Type B pancreatic cell (in vitro differentiated cells): ENCODE measurements at regions not wholly inside any gene's neighbourhood (a gene's known extent, or its start where the extent isn't known, plus 50 kb on each side); places are given as distances from the start of the nearest gene placed in this dataset.

ENCODE experiments used
- DNase-seq: peaks from one replicate; pipeline ENCODE4 v3.0.0; 2021; ENCODE audit warnings: mixed read lengths; ENCODE audit not compliant: unreplicated experiment; ENCODE audit errors: extremely low spot score
- H3K27ac Mint-ChIP-seq: 2 replicates; pipeline ENCODE4 v1.8.0; 2021; ENCODE audit warnings: mild to moderate bottlenecking, mixed read lengths
- H3K27me3 Mint-ChIP-seq: 2 replicates; pipeline ENCODE4 v1.8.0; 2021; ENCODE audit warnings: mixed read lengths
- H3K36me3 Mint-ChIP-seq: 2 replicates; pipeline ENCODE4 v1.8.0; 2021; ENCODE audit warnings: mixed read lengths
- H3K4me1 Mint-ChIP-seq: one replicate; pipeline ENCODE4 v1.8.0; 2021; ENCODE audit warnings: mixed read lengths; ENCODE audit not compliant: unreplicated experiment
- H3K4me3 Mint-ChIP-seq: 2 replicates; pipeline ENCODE4 v1.8.0; 2021; ENCODE audit warnings: mild to moderate bottlenecking, mixed read lengths
- H3K9me3 Mint-ChIP-seq: 2 replicates; pipeline ENCODE4 v1.8.0; 2021; ENCODE audit warnings: mixed read lengths
- CTCF ChIP-seq: fragments of 200-600 bp; sonication (generic); conservative IDR thresholded peaks from 2 replicates; pipeline ENCODE4 v1.5.0; 2021; ENCODE audit warnings: antibody characterized with exemption, mild to moderate bottlenecking

GRCh38 chr4:24145591-24145990, 255.7 kb upstream of the PPARGC1A start:
- Mint-ChIP-seq H3K36me3 (no peaks in the 10 kb centered on the region), H3K4me1 (no peaks in the 10 kb centered on the region), H3K27ac (no peak overlapping the region), H3K9me3 (no peaks in the 10 kb centered on the region), H3K4me3 (no peak overlapping the region), H3K27me3 (no peaks in the 10 kb centered on the region)
- DNase-seq: no peak
- no peak for TF ChIP-seq CTCF

- H3K4me1 Mint-ChIP-seq: no peaks in the 10 kb centered on the region
- H3K27ac Mint-ChIP-seq: no peak overlapping the region
- H3K9me3 Mint-ChIP-seq: no peaks in the 10 kb centered on the region
- H3K27me3 Mint-ChIP-seq: no peaks in the 10 kb centered on the region
- no peaks in the 10 kb centered on the region for H3K36me3 Mint-ChIP-seq
- H3K4me3 Mint-ChIP-seq: no peak overlapping the region
- DNase-seq: no peak
- no peak for TF ChIP-seq CTCF
Observed at GRCh38 chr4:24144381-24144780, 254.5 kb upstream of the PPARGC1A start.

- H3K27me3 Mint-ChIP-seq: no peaks in the 10 kb centered on the region
- H3K27ac Mint-ChIP-seq: no peak overlapping the region
- no peaks in the 10 kb centered on the region for H3K36me3 Mint-ChIP-seq
- peaks cover 2% of the 10 kb centered on the region for H3K4me1 Mint-ChIP-seq
- TF ChIP-seq CTCF: no peak
- no peak for DNase-seq
- no peak overlapping the region for H3K4me3 Mint-ChIP-seq
- H3K9me3 Mint-ChIP-seq: no peaks in the 10 kb centered on the region
Observed at GRCh38 chr4:24143741-24144140, 253.9 kb upstream of the PPARGC1A start.

- TF ChIP-seq CTCF: no peak
- no peaks in the 10 kb centered on the region for H3K9me3 Mint-ChIP-seq
- H3K27ac Mint-ChIP-seq: no peak overlapping the region
- peaks cover 13% of the 10 kb centered on the region for H3K4me1 Mint-ChIP-seq
- no peaks in the 10 kb centered on the region for H3K36me3 Mint-ChIP-seq
- DNase-seq: no peak
- no peaks in the 10 kb centered on the region for H3K27me3 Mint-ChIP-seq
- H3K4me3 Mint-ChIP-seq: no peak overlapping the region
Observed at GRCh38 chr4:24141836-24142235, 252.0 kb upstream of the PPARGC1A start.

- Mint-ChIP-seq H3K36me3 (no peaks in the 10 kb centered on the region), H3K27me3 (no peaks in the 10 kb centered on the region), H3K27ac (no peak overlapping the region), H3K4me1 (peaks cover 13% of the 10 kb centered on the region), H3K9me3 (no peaks in the 10 kb centered on the region), H3K4me3 (no peak overlapping the region)
- TF ChIP-seq CTCF: no peak
- DNase-seq: no peak
Observed at GRCh38 chr4:24140892-24141291, 251.0 kb upstream of the PPARGC1A start.
